H9 (cell line): ENCODE measurements at regions not wholly inside any gene's neighbourhood (a gene's known extent, or its start where the extent isn't known, plus 50 kb on each side); places are given as distances from the start of the nearest gene placed in this dataset.

Source experiments
- DNase-seq: peaks from one replicate; pipeline ENCODE4 v3.0.0-alpha.2; 2017
- H2AFZ ChIP-seq: one replicate; pipeline ENCODE4 v1.6.1; 2013; ENCODE audit warnings: mild to moderate bottlenecking, low read length, control low read depth, moderate library complexity
- H2AK5ac ChIP-seq: 2 replicates; pipeline ENCODE4 v1.6.1; 2013; ENCODE audit warnings: low read length, control low read depth, mixed read lengths; ENCODE audit not compliant: insufficient read length
- H2BK120ac ChIP-seq: one replicate; pipeline ENCODE4 v1.6.1; 2013; ENCODE audit warnings: low read depth, mild to moderate bottlenecking, low read length, control low read depth, inconsistent platforms; ENCODE audit not compliant: poor library complexity, severe bottlenecking
- H2BK12ac ChIP-seq: 2 replicates; pipeline ENCODE4 v1.6.1; 2013; ENCODE audit warnings: low read length, control low read depth, mixed read lengths, low read depth; ENCODE audit not compliant: insufficient read length
- H2BK15ac ChIP-seq: 2 replicates; pipeline ENCODE4 v1.6.1; 2013; ENCODE audit warnings: low read depth, low read length, control low read depth
- H2BK20ac ChIP-seq: one replicate; pipeline ENCODE4 v1.6.1; 2013; ENCODE audit warnings: low read depth, mild to moderate bottlenecking, low read length, control low read depth, inconsistent platforms; ENCODE audit not compliant: poor library complexity, severe bottlenecking
- H2BK5ac ChIP-seq: 2 replicates; pipeline ENCODE4 v1.6.1; 2013; ENCODE audit warnings: low read length, control low read depth, mixed read lengths; ENCODE audit not compliant: insufficient read length
- H3K14ac ChIP-seq: 2 replicates; pipeline ENCODE4 v1.6.1; 2013; ENCODE audit warnings: low read length, control low read depth; ENCODE audit not compliant: insufficient read depth
- H3K18ac ChIP-seq: 2 replicates; pipeline ENCODE4 v1.6.1; 2013; ENCODE audit warnings: low read depth, mild to moderate bottlenecking, mixed read lengths, low read length, control low read depth; ENCODE audit not compliant: insufficient read length
- H3K23ac ChIP-seq: 2 replicates; pipeline ENCODE4 v1.6.1; 2013; ENCODE audit warnings: low read length, control low read depth, mixed read lengths, low read depth; ENCODE audit not compliant: insufficient read length
- H3K23me2 ChIP-seq: 2 replicates; pipeline ENCODE4 v1.6.1; 2013; ENCODE audit warnings: low read depth, mild to moderate bottlenecking, mixed read lengths, low read length, control low read depth; ENCODE audit not compliant: insufficient read length, poor library complexity, severe bottlenecking
- H3K27ac ChIP-seq: 2 replicates; pipeline ENCODE4 v1.5.1; 2013; ENCODE audit warnings: low read length, control low read depth, mixed read lengths, low read depth; ENCODE audit not compliant: insufficient read length
- H3K27me3 ChIP-seq: 2 replicates; pipeline ENCODE4 v1.6.1; 2013; ENCODE audit warnings: low read length, control low read depth, inconsistent platforms; ENCODE audit not compliant: insufficient read depth
- H3K4ac ChIP-seq: 2 replicates; pipeline ENCODE4 v1.6.1; 2013; ENCODE audit warnings: low read depth, mild to moderate bottlenecking, control low read depth, inconsistent platforms, low read length, moderate library complexity
- H3K4me1 ChIP-seq: 2 replicates; pipeline ENCODE4 v1.6.1; 2013; ENCODE audit warnings: low read length, control low read depth, inconsistent platforms; ENCODE audit not compliant: insufficient read depth
- H3K4me2 ChIP-seq: 2 replicates; pipeline ENCODE4 v1.6.1; 2013; ENCODE audit warnings: low read length, control low read depth, mixed read lengths; ENCODE audit not compliant: insufficient read length, insufficient read depth
- H3K56ac ChIP-seq: 2 replicates; pipeline ENCODE4 v1.6.1; 2013; ENCODE audit warnings: low read depth, mild to moderate bottlenecking, mixed read lengths, low read length, control low read depth; ENCODE audit not compliant: insufficient read length
- H3K79me1 ChIP-seq: 2 replicates; pipeline ENCODE4 v1.6.1; 2013; ENCODE audit warnings: low read depth, mild to moderate bottlenecking, moderate library complexity, low read length, control low read depth, inconsistent platforms; ENCODE audit not compliant: insufficient read depth, poor library complexity, severe bottlenecking
- H3K79me2 ChIP-seq: 2 replicates; pipeline ENCODE4 v1.6.1; 2013; ENCODE audit warnings: low read length, control low read depth, inconsistent platforms; ENCODE audit not compliant: insufficient read depth
- H3K9ac ChIP-seq: 2 replicates; pipeline ENCODE4 v1.6.1; 2013; ENCODE audit warnings: low read length, control low read depth, mixed read lengths; ENCODE audit not compliant: insufficient read length; ENCODE audit errors: extremely low read depth
- H3K9me3 ChIP-seq: one replicate; pipeline ENCODE4 v1.6.1; 2013; ENCODE audit warnings: low read depth, low read length, inconsistent platforms; ENCODE audit not compliant: control insufficient read depth
- H3T11ph ChIP-seq: one replicate; pipeline ENCODE4 v1.6.1; 2013; ENCODE audit warnings: mild to moderate bottlenecking, low read length, control low read depth, inconsistent platforms
- H4K20me1 ChIP-seq: one replicate; pipeline ENCODE4 v1.6.1; 2013; ENCODE audit not compliant: control insufficient read depth, insufficient read length, insufficient read depth
- H4K5ac ChIP-seq: 2 replicates; pipeline ENCODE4 v1.6.1; 2013; ENCODE audit warnings: low read depth, mild to moderate bottlenecking, mixed read lengths, low read length, control low read depth; ENCODE audit not compliant: insufficient read length
- H4K8ac ChIP-seq: replicated peaks from 2 replicates; pipeline ENCODE4 v1.6.1; 2013; ENCODE audit warnings: low read length, control low read depth, mixed read lengths, low read depth; ENCODE audit not compliant: insufficient read length
- H4K91ac ChIP-seq: 2 replicates; pipeline ENCODE4 v1.6.1; 2013; ENCODE audit warnings: low read depth, mild to moderate bottlenecking, moderate library complexity, mixed read lengths, low read length, control low read depth; ENCODE audit not compliant: insufficient read length
- H3K27ac Mint-ChIP-seq, 3 experiments: 2 replicates in 2 of 3; 3 replicates in 1 of 3; pipeline ENCODE4 v1.8.0; 2020 to 2021; ENCODE audit warnings: mixed read lengths in 3 of 3, mild to moderate bottlenecking in 1 of 3, moderate library complexity in 1 of 3
- H3K27me3 Mint-ChIP-seq: 2 replicates; pipeline ENCODE4 v1.8.0; 2021; ENCODE audit warnings: low read depth, mild to moderate bottlenecking, moderate library complexity, mixed read lengths
- H3K36me3 Mint-ChIP-seq, 3 experiments: 2 replicates in 2 of 3; 3 replicates in 1 of 3; pipeline ENCODE4 v1.8.0; 2020 to 2021; ENCODE audit warnings: low read depth in 3 of 3, mixed read lengths in 3 of 3; ENCODE audit not compliant: insufficient read depth in 1 of 3
- H3K4me1 Mint-ChIP-seq, 2 experiments: 2 replicates each; pipeline ENCODE4 v1.8.0; 2020; ENCODE audit warnings: mixed read lengths in 2 of 2
- H3K4me3 Mint-ChIP-seq, 2 experiments: 2 replicates in 1 of 2; 3 replicates in 1 of 2; pipeline ENCODE4 v1.8.0; 2020 to 2021; ENCODE audit warnings: mild to moderate bottlenecking in 2 of 2, mixed read lengths in 2 of 2, moderate library complexity in 1 of 2
- H3K9me3 Mint-ChIP-seq, 2 experiments: 2 replicates in 1 of 2; 3 replicates in 1 of 2; pipeline ENCODE4 v1.8.0; 2020; ENCODE audit warnings: mild to moderate bottlenecking in 2 of 2, mixed read lengths in 2 of 2, moderate library complexity in 1 of 2
- WGBS: extraction: QIAGEN DNeasy Blood & Tissue Kit; methylation state at CpG from one replicate; pipeline ENCODE4 v1.1.7; 2013; ENCODE audit warnings: missing lambda C conversion rate, low lambda C conversion rate, mixed read lengths; ENCODE audit not compliant: insufficient read length; ENCODE audit errors: extremely low coverage; 5-methylcytosine and 5-hydroxymethylcytosine counted together
- TF ChIP-seq, protein P1 (sequence below): fragments of 200-600 bp; sonication (generic); conservative IDR thresholded peaks from 3 replicates; pipeline ENCODE4 v1.8.0; 2021; ENCODE audit warnings: antibody characterized with exemption, mild to moderate bottlenecking

DNA sequence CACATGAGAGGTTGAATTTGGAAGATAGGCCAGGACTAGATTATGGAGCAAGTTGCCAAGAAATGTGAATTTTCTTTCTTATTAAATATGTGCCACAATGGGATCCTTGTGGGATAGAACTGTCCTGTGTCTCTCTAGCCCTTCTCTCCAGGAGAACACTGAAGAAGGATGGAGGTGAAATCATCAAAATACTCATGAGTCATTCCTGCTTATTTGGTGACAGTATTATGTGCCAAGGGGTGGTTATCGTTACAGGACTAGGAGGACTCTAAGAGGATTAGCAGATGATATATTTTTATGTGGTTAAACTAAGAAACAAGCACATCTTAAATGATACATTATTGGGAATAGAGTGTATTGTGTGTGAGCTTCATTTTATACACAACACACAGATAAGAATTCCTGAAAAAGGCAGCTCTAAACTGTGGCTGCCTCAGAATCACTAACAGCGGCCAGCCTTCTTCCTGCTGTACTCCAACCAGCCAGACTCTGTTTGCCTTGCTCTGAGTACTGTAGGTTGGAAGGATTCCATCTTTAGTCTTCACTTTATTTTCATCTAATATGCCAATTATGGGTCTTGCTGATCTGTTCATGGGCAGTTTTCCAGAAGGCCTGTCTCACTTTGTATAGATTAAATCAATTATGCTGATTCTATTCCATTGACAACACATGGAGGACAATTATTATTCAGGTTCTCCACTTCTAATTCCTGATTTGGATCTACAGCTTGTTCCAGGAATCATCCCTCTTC is 325.8 kb downstream of the ABCC12 start:
- Histone ChIP-seq H4K91ac (no peak overlapping the region), H4K8ac (no peak overlapping the region), H3K79me1 (no peaks in the 10 kb centered on the region), H2BK120ac (no peak overlapping the region), H4K20me1 (no peaks in the 10 kb centered on the region), H3K4me2 (no peak overlapping the region), H3K14ac (no peak overlapping the region), H3K9me3 (peaks cover 11% of the 10 kb centered on the region), H2BK12ac (no peak overlapping the region), H2BK20ac (no peak overlapping the region), H3K23ac (no peak overlapping the region), H3K27me3 (no peaks in the 10 kb centered on the region), H3K56ac (no peak overlapping the region), H2AK5ac (no peak overlapping the region), H3K18ac (no peak overlapping the region), H3K4ac (no peak overlapping the region), H2AFZ (no peak overlapping the region), H2BK5ac (no peak overlapping the region), H3T11ph (no peak overlapping the region), H3K23me2 (no peaks in the 10 kb centered on the region), H3K4me1 (no peaks in the 10 kb centered on the region), H3K27ac (no peak overlapping the region), H3K79me2 (no peaks in the 10 kb centered on the region), H4K5ac (no peak overlapping the region), H3K9ac (no peak overlapping the region), H2BK15ac (no peak overlapping the region)
- peaks cover 11 to 20% (median 16%) of the 10 kb centered on the region in 3 experiments for H3K36me3 Mint-ChIP-seq
- H3K4me1 Mint-ChIP-seq: no peaks in the 10 kb centered on the region
- WGBS: no CpG with 5 or more reads among the region's 2 CpGs
- H3K9me3 Mint-ChIP-seq: peaks cover 29 to 39% of the 10 kb centered on the region in 2 experiments
- peaks cover 1% of the 10 kb centered on the region; the same call in 1 of the 2 replicates for H3K27me3 Mint-ChIP-seq
- TF ChIP-seq, protein P1, sequence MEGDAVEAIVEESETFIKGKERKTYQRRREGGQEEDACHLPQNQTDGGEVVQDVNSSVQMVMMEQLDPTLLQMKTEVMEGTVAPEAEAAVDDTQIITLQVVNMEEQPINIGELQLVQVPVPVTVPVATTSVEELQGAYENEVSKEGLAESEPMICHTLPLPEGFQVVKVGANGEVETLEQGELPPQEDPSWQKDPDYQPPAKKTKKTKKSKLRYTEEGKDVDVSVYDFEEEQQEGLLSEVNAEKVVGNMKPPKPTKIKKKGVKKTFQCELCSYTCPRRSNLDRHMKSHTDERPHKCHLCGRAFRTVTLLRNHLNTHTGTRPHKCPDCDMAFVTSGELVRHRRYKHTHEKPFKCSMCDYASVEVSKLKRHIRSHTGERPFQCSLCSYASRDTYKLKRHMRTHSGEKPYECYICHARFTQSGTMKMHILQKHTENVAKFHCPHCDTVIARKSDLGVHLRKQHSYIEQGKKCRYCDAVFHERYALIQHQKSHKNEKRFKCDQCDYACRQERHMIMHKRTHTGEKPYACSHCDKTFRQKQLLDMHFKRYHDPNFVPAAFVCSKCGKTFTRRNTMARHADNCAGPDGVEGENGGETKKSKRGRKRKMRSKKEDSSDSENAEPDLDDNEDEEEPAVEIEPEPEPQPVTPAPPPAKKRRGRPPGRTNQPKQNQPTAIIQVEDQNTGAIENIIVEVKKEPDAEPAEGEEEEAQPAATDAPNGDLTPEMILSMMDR: no peak
- H3K27ac Mint-ChIP-seq: no peak overlapping the region
- H3K4me3 Mint-ChIP-seq: no peak overlapping the region
- no peak for DNase-seq
